GM23338 (cell line): ENCODE measurements at regions not wholly inside any gene's neighbourhood (a gene's known extent, or its start where the extent isn't known, plus 50 kb on each side); places are given as distances from the start of the nearest gene placed in this dataset.

Experiments used
- ATAC-seq: fragments of 200-7000 bp; cut with Tn5 transposase; 3 replicates; pipeline ENCODE4 v1.9.1; 2020
- DNase-seq: peaks from one replicate; pipeline ENCODE4 v3.0.0-alpha.2; 2015; ENCODE audit warnings: low spot score
- H2AFZ ChIP-seq: fragments of 200-600 bp; sonication (generic); 2 replicates; pipeline ENCODE4 v1.8.0; 2016; ENCODE audit warnings: antibody characterized with exemption, mild to moderate bottlenecking, moderate library complexity
- H3F3A ChIP-seq: fragments of 200-600 bp; sonication (generic); replicated peaks from 2 replicates; pipeline ENCODE4 v1.8.0; 2017; ENCODE audit warnings: antibody characterized with exemption, mixed run types, low read depth
- H3K27ac ChIP-seq: fragments of 200-600 bp; sonication (generic); 2 replicates; pipeline ENCODE4 v1.6.1; 2016; ENCODE audit warnings: low read depth
- H3K27me3 ChIP-seq: fragments of 200-600 bp; sonication (generic); 2 replicates; pipeline ENCODE4 v1.8.0; 2016; ENCODE audit warnings: mild to moderate bottlenecking, mixed run types, moderate library complexity; ENCODE audit not compliant: insufficient read depth
- H3K36me3 ChIP-seq: fragments of 200-600 bp; sonication (generic); 2 replicates; pipeline ENCODE4 v1.8.0; 2016; ENCODE audit warnings: mild to moderate bottlenecking; ENCODE audit not compliant: insufficient read depth
- H3K4me1 ChIP-seq: fragments of 200-600 bp; sonication (generic); 2 replicates; pipeline ENCODE4 v1.8.0; 2016; ENCODE audit warnings: mild to moderate bottlenecking, moderate library complexity; ENCODE audit not compliant: insufficient read depth
- H3K4me2 ChIP-seq: fragments of 200-600 bp; sonication (generic); 2 replicates; pipeline ENCODE4 v1.7.1; 2017; ENCODE audit warnings: mixed run types
- H3K4me3 ChIP-seq: fragments of 200-600 bp; sonication (generic); 2 replicates; pipeline ENCODE4 v1.6.1; 2016; ENCODE audit warnings: mixed run types
- H3K79me2 ChIP-seq: fragments of 200-600 bp; sonication (generic); replicated peaks from 2 replicates; pipeline ENCODE4 v1.8.0; 2017; ENCODE audit warnings: mild to moderate bottlenecking; ENCODE audit not compliant: insufficient read depth
- H3K9me2 ChIP-seq: fragments of 200-600 bp; sonication (generic); 2 replicates; pipeline ENCODE4 v1.8.0; 2017; ENCODE audit not compliant: insufficient read depth
- H4K20me1 ChIP-seq: fragments of 200-600 bp; sonication (generic); replicated peaks from 2 replicates; pipeline ENCODE4 v1.8.0; 2017; ENCODE audit warnings: mild to moderate bottlenecking; ENCODE audit not compliant: insufficient read depth
- H3K27ac Mint-ChIP-seq: 2 replicates; pipeline ENCODE4 v1.8.0; 2020; ENCODE audit warnings: inconsistent platforms, mild to moderate bottlenecking, moderate library complexity, mixed read lengths
- H3K27me3 Mint-ChIP-seq: 3 replicates; pipeline ENCODE4 v1.8.0; 2022; ENCODE audit warnings: low read depth, mild to moderate bottlenecking, moderate library complexity, mixed read lengths, inconsistent platforms; ENCODE audit not compliant: insufficient read depth, poor library complexity
- H3K36me3 Mint-ChIP-seq: 3 replicates; pipeline ENCODE4 v1.8.0; 2021; ENCODE audit warnings: low read depth, mild to moderate bottlenecking, inconsistent platforms, moderate library complexity, mixed read lengths
- H3K4me1 Mint-ChIP-seq: 3 replicates; pipeline ENCODE4 v1.8.0; 2020; ENCODE audit warnings: mild to moderate bottlenecking, inconsistent platforms, mixed read lengths
- H3K4me3 Mint-ChIP-seq: 3 replicates; pipeline ENCODE4 v1.8.0; 2021; ENCODE audit warnings: moderate library complexity, mild to moderate bottlenecking, inconsistent platforms, mixed read lengths
- H3K9me3 Mint-ChIP-seq: 3 replicates; pipeline ENCODE4 v1.8.0; 2020; ENCODE audit warnings: moderate library complexity, mild to moderate bottlenecking, inconsistent platforms, mixed read lengths
- EZH2 ChIP-seq: fragments of 200-600 bp; sonication (generic); IDR thresholded peaks from one replicate; pipeline ENCODE4 v1.8.0; 2017; ENCODE audit warnings: antibody characterized with exemption, mild to moderate bottlenecking, low read depth; ENCODE audit not compliant: unreplicated experiment
- JUNB ChIP-seq: IDR thresholded peaks from one replicate; pipeline ENCODE4 v1.6.1; 2016; ENCODE audit warnings: antibody characterized with exemption; ENCODE audit not compliant: unreplicated experiment
- POLR2AphosphoS5 ChIP-seq: IDR thresholded peaks from 2 replicates; pipeline ENCODE4 v1.6.1; 2016; ENCODE audit warnings: antibody characterized with exemption, low read depth
- STAT1 ChIP-seq: IDR thresholded peaks from one replicate; pipeline ENCODE4 v1.6.1; 2016; ENCODE audit warnings: antibody characterized with exemption; ENCODE audit not compliant: unreplicated experiment
- TF ChIP-seq, protein P1 (sequence below): IDR thresholded peaks from one replicate; pipeline ENCODE4 v1.6.1; 2018; ENCODE audit warnings: antibody characterized with exemption; ENCODE audit not compliant: unreplicated experiment
- TF ChIP-seq, protein P2 (sequence below): fragments of 250-450 bp; sonication (Bioruptor Pico); IDR thresholded peaks from 2 replicates; pipeline ENCODE4 v1.5.0; 2020; ENCODE audit warnings: mild to moderate bottlenecking, moderate library complexity
- TF ChIP-seq, protein P3 (sequence below), 2 experiments: fragments of 200-600 bp in 1 of 2; sonication (generic) in 1 of 2; conservative IDR thresholded peaks; 2 replicates each; pipeline versions ENCODE4 v1.5.1 to v1.6.1; 2016 to 2017; ENCODE audit warnings: antibody characterized with exemption in 2 of 2, low read depth in 2 of 2, mild to moderate bottlenecking in 2 of 2, moderate library complexity in 1 of 2
- TF ChIP-seq, protein P4 (sequence below): IDR thresholded peaks from 2 replicates; pipeline ENCODE4 v1.6.1; 2016; ENCODE audit warnings: antibody characterized with exemption

DNA sequence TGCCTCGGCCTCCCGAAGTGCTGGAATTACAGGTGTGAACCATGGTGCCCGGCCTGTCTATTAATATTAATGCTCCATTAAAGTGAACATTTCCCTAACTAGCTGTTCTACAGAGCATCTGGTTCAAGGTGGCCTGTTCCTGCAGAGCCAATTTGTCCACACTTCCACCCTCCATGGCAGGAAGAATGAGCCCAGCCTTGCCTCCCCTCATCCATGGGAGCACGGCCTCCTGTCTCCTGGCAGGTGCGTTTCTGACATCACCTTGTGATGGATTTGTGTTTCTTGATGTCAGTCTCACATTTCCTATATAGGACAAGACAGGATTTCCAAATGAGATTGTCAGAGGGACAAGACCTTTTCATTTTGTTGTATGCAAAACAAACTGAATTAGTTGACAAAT lies 105.7 kb upstream of the FRMD1 start:
- Histone ChIP-seq H3K79me2 (no peaks in the 10 kb centered on the region), H3K27ac (no peak overlapping the region), H3K27me3 (no peaks in the 10 kb centered on the region), H3K36me3 (no peaks in the 10 kb centered on the region), H2AFZ (no peak overlapping the region), H3F3A (no peaks in the 10 kb centered on the region), H4K20me1 (no peaks in the 10 kb centered on the region), H3K4me3 (no peak overlapping the region), H3K9me2 (peaks cover 7% of the 10 kb centered on the region; the same call in 1 of the 2 replicates), H3K4me2 (no peak overlapping the region), H3K4me1 (peaks cover 28% of the 10 kb centered on the region)
- Mint-ChIP-seq H3K9me3 (peaks cover 21% of the 10 kb centered on the region), H3K27ac (no peak overlapping the region), H3K36me3 (peaks cover 6% of the 10 kb centered on the region; the same call in 2 of the 3 replicates), H3K4me3 (no peak overlapping the region), H3K4me1 (peaks cover 28% of the 10 kb centered on the region), H3K27me3 (peaks cover 3% of the 10 kb centered on the region)
- TF ChIP-seq, protein P1, sequence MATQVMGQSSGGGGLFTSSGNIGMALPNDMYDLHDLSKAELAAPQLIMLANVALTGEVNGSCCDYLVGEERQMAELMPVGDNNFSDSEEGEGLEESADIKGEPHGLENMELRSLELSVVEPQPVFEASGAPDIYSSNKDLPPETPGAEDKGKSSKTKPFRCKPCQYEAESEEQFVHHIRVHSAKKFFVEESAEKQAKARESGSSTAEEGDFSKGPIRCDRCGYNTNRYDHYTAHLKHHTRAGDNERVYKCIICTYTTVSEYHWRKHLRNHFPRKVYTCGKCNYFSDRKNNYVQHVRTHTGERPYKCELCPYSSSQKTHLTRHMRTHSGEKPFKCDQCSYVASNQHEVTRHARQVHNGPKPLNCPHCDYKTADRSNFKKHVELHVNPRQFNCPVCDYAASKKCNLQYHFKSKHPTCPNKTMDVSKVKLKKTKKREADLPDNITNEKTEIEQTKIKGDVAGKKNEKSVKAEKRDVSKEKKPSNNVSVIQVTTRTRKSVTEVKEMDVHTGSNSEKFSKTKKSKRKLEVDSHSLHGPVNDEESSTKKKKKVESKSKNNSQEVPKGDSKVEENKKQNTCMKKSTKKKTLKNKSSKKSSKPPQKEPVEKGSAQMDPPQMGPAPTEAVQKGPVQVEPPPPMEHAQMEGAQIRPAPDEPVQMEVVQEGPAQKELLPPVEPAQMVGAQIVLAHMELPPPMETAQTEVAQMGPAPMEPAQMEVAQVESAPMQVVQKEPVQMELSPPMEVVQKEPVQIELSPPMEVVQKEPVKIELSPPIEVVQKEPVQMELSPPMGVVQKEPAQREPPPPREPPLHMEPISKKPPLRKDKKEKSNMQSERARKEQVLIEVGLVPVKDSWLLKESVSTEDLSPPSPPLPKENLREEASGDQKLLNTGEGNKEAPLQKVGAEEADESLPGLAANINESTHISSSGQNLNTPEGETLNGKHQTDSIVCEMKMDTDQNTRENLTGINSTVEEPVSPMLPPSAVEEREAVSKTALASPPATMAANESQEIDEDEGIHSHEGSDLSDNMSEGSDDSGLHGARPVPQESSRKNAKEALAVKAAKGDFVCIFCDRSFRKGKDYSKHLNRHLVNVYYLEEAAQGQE: no peak
- TF ChIP-seq, protein P2, sequence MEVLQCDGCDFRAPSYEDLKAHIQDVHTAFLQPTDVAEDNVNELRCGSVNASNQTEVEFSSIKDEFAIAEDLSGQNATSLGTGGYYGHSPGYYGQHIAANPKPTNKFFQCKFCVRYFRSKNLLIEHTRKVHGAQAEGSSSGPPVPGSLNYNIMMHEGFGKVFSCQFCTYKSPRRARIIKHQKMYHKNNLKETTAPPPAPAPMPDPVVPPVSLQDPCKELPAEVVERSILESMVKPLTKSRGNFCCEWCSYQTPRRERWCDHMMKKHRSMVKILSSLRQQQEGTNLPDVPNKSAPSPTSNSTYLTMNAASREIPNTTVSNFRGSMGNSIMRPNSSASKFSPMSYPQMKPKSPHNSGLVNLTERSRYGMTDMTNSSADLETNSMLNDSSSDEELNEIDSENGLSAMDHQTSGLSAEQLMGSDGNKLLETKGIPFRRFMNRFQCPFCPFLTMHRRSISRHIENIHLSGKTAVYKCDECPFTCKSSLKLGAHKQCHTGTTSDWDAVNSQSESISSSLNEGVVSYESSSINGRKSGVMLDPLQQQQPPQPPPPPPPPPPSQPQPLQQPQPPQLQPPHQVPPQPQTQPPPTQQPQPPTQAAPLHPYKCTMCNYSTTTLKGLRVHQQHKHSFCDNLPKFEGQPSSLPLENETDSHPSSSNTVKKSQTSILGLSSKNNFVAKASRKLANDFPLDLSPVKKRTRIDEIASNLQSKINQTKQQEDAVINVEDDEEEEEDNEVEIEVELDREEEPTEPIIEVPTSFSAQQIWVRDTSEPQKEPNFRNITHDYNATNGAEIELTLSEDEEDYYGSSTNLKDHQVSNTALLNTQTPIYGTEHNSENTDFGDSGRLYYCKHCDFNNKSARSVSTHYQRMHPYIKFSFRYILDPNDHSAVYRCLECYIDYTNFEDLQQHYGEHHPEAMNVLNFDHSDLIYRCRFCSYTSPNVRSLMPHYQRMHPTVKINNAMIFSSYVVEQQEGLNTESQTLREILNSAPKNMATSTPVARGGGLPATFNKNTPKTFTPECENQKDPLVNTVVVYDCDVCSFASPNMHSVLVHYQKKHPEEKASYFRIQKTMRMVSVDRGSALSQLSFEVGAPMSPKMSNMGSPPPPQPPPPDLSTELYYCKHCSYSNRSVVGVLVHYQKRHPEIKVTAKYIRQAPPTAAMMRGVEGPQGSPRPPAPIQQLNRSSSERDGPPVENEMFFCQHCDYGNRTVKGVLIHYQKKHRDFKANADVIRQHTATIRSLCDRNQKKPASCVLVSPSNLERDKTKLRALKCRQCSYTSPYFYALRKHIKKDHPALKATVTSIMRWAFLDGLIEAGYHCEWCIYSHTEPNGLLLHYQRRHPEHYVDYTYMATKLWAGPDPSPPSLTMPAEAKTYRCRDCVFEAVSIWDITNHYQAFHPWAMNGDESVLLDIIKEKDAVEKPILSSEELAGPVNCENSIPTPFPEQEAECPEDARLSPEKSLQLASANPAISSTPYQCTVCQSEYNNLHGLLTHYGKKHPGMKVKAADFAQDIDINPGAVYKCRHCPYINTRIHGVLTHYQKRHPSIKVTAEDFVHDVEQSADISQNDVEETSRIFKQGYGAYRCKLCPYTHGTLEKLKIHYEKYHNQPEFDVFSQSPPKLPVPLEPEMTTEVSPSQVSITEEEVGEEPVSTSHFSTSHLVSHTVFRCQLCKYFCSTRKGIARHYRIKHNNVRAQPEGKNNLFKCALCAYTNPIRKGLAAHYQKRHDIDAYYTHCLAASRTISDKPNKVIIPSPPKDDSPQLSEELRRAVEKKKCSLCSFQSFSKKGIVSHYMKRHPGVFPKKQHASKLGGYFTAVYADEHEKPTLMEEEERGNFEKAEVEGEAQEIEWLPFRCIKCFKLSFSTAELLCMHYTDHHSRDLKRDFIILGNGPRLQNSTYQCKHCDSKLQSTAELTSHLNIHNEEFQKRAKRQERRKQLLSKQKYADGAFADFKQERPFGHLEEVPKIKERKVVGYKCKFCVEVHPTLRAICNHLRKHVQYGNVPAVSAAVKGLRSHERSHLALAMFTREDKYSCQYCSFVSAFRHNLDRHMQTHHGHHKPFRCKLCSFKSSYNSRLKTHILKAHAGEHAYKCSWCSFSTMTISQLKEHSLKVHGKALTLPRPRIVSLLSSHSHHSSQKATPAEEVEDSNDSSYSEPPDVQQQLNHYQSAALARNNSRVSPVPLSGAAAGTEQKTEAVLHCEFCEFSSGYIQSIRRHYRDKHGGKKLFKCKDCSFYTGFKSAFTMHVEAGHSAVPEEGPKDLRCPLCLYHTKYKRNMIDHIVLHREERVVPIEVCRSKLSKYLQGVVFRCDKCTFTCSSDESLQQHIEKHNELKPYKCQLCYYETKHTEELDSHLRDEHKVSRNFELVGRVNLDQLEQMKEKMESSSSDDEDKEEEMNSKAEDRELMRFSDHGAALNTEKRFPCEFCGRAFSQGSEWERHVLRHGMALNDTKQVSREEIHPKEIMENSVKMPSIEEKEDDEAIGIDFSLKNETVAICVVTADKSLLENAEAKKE: no peak
- TF ChIP-seq JUNB (no peak), STAT1 (no peak), POLR2AphosphoS5 (no peak), EZH2 (no peak)
- TF ChIP-seq, protein P3, sequence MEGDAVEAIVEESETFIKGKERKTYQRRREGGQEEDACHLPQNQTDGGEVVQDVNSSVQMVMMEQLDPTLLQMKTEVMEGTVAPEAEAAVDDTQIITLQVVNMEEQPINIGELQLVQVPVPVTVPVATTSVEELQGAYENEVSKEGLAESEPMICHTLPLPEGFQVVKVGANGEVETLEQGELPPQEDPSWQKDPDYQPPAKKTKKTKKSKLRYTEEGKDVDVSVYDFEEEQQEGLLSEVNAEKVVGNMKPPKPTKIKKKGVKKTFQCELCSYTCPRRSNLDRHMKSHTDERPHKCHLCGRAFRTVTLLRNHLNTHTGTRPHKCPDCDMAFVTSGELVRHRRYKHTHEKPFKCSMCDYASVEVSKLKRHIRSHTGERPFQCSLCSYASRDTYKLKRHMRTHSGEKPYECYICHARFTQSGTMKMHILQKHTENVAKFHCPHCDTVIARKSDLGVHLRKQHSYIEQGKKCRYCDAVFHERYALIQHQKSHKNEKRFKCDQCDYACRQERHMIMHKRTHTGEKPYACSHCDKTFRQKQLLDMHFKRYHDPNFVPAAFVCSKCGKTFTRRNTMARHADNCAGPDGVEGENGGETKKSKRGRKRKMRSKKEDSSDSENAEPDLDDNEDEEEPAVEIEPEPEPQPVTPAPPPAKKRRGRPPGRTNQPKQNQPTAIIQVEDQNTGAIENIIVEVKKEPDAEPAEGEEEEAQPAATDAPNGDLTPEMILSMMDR (conservative IDR thresholded peaks at IDR 0.05; ENCODE audit: low read depth in 2 of 2): no peak
- TF ChIP-seq, protein P4, sequence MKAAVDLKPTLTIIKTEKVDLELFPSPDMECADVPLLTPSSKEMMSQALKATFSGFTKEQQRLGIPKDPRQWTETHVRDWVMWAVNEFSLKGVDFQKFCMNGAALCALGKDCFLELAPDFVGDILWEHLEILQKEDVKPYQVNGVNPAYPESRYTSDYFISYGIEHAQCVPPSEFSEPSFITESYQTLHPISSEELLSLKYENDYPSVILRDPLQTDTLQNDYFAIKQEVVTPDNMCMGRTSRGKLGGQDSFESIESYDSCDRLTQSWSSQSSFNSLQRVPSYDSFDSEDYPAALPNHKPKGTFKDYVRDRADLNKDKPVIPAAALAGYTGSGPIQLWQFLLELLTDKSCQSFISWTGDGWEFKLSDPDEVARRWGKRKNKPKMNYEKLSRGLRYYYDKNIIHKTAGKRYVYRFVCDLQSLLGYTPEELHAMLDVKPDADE: no peak
- DNase-seq: no peak
- ATAC-seq: no peak
